NCI-H1092 (cell line): ENCODE measurements at regions not wholly inside any gene's neighbourhood (a gene's known extent, or its start where the extent isn't known, plus 50 kb on each side); places are given as distances from the start of the nearest gene placed in this dataset.
"Not testable (repeated sequence)": the region's sequence is repeated elsewhere in the genome, so short reads cannot be mapped to it uniquely, and the experiment has no call there.

Experiments
- DNase-seq: peaks from one replicate; lab custom pipeline; 2025; lab: John Stamatoyannopoulos, UW

- peak; percentile 17 for DNase-seq
Observed at GRCh38 chr15:94844538-94845389, 613.4 kb downstream of the MCTP2 start.

- DNase-seq, result no peak
Observed at GRCh38 chr15:94845390-94845716, 614.0 kb downstream of the MCTP2 start.

GRCh38 chr15:94847325-94847724 is 616.0 kb downstream of the MCTP2 start:
- DNase-seq, result no peak

- no peak for DNase-seq
Observed at GRCh38 chr15:94848054-94848453, 616.7 kb downstream of the MCTP2 start.

- no peak for DNase-seq
Observed at GRCh38 chr15:94855018-94855408, 623.7 kb downstream of the MCTP2 start.

DNA sequence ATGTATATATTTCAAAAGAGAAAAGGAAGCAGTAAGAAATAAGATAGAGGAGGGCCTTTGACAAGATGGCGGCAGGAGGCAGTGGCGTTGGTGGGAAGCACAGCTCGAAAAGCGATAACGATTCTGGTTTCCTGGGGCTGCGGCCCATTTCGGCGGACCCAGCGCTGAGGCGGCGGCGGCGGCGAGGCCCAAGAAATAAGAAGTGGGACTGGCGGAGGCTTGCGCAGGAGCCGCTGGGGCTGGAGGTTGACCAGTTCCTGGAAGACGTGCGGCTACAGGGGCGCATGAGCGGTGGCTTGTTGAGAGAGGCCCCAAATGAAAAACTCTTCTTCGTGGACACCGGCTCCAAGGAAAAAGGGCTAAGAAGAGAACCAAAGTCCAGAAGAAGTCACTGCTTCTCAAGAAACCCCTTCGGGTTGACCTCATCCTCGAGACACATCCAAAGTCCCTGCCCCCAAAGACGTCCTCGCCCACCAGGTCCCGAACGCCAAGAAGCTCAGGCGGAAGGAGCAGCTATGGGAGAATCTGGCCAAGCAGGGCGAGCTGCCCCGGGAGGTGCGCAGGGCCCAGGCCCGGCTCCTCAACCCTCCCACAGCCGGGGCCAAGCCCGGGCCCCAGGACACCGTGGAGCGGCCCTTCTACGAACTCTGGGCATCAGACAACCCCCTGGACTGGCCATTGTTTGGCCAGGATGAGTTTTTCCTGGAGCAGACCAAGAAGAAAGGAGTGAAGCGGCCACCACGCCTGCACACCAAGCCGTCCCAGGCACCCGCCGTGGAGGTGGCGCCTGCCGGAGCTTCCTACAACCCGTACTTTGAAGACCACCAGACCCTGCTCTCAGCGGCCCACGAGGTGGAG is 624.3 kb downstream of the MCTP2 start:
- DNase-seq, result no peak

DNA sequence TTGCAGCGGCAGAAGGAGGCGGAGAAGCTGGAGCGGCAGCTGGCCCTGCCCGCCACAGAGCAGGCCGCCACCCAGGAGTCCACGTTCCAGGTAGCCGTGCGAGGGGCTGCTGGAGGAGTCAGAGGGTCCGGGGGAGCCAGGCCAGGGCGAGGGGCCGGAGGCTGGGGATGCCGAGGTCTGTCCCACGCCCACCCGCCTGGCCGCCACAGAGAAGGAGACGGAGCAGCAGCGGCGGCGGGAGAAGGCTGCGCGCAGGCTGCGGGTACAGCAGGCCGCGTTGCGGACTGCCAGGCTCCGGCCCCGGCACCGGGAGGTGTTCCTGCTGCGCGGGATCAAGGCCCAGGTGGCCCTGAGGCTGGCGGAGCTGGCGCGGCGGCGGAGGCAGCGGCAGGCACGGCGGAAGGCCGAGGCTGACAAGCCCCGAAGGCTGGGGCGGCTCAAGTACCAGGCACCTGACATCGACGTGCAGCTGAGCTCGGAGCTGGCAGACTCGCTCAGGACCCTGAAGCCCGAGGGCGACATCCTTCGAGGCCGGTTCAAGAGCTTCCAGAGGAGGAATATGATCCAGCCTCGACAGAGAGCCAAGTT is 625.0 kb downstream of the MCTP2 start:
- no peak for DNase-seq

- DNase-seq, result no peak
Observed at GRCh38 chr15:94857466-94857865, 626.1 kb downstream of the MCTP2 start.

- no peak for DNase-seq
Observed at GRCh38 chr15:94858011-94858410, 626.6 kb downstream of the MCTP2 start.

- DNase-seq, result no peak
Observed at GRCh38 chr15:94858449-94858848, 627.1 kb downstream of the MCTP2 start.

GRCh38 chr15:94858920-94859319 is 627.6 kb downstream of the MCTP2 start:
- DNase-seq, result no peak

GRCh38 chr15:94864600-94864999 is 633.2 kb downstream of the MCTP2 start:
- no peak for DNase-seq

GRCh38 chr15:94868265-94868664 is 636.9 kb downstream of the MCTP2 start:
- DNase-seq, result not testable (repeated sequence)

GRCh38 chr15:94875550-94875949 is 644.2 kb downstream of the MCTP2 start:
- DNase-seq, result no peak

- no peak for DNase-seq
Observed at GRCh38 chr15:94877833-94878232, 646.5 kb downstream of the MCTP2 start.

DNA sequence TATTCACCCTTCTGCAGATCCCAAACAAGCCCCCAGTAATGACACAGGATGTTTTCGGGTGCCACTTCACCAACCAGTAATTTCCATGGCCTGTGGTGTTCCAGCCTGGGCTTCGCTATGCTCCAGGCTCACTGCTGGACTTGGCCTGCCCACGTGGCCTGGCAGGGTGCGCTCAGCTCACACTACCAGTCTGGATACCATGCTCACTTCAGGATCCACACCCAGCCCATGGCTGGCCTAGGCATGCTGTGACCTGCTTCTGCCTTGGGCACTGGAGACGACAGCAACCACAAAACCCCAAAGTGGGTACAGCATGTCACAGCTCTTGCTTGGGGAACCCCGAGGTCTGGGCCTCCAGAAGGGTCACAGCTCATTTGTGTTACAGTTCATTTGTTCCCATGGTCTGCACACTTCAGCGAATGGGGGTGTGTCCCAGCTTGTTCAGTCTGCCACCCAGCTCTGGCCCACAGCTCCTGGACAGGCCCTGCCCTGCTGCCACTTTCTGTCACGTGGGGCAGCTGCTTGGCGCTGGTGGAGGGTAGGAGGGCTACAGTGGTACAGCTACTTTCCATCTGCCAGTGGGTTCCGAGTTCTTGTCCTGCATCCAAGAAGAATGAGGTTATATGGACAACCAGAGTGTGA is 650.8 kb downstream of the MCTP2 start:
- no peak for DNase-seq

GRCh38 chr15:94887391-94887790 is 656.0 kb downstream of the MCTP2 start:
- no peak for DNase-seq

DNA sequence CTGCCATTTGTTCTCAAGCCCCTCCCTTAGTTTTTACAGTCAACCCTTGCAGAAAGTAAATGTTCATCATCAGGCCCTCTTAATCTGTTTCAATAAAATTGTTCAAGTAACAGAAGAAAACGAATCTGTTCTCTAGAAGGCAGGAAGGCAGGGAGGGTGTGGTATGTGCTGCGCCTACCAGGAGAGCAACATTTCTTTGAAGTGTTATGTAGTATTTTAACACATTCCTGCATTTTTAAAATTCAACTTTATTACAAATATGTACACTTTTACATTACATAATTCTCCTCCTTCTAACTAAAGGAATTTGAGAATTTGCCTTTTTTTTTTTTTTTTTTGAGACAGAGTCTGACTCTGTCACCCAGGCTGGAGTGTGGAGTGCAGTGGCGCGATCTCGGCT is 657.8 kb downstream of the MCTP2 start:
- DNase-seq, result no peak

DNA sequence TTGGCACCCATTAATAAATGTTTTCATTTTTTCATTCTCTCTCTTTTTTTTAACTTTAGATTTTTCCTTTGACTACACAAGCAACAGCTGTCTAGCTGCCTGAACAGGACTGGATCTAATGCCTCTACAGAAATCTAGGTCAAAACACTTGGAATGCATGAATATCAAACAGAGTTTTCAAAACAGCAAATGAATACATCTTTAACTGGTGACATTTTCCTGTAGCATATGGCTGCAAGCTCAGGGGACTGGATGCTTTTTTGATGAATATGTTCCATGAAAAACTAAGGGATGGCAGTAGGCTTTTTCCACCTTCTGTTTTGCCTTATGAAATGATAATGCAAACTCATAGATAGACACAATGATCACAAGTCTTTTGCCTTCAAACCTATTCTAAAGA is 661.7 kb downstream of the MCTP2 start:
- no peak for DNase-seq

GRCh38 chr15:94894056-94894455 is 662.7 kb downstream of the MCTP2 start:
- no peak for DNase-seq

DNA sequence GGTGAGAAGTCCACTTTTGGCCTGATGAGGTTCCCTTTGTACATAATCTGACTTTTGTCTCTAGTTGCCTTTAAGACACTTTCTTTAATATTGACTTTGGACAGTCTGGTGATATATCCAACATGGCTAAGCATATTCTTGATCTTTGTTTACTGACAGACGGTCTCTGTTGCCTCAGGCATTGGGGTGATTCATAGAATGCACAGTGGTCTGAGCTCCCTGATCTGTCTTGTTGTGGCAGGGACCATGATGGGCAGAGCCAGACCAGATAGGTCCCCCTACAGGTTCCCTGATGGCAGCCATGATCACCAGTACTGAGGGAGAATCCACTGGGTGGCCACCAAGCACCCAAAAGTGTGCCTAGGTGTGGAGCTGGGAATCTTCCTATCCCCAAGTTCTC is 678.1 kb downstream of the MCTP2 start:
- DNase-seq, result no peak

DNA sequence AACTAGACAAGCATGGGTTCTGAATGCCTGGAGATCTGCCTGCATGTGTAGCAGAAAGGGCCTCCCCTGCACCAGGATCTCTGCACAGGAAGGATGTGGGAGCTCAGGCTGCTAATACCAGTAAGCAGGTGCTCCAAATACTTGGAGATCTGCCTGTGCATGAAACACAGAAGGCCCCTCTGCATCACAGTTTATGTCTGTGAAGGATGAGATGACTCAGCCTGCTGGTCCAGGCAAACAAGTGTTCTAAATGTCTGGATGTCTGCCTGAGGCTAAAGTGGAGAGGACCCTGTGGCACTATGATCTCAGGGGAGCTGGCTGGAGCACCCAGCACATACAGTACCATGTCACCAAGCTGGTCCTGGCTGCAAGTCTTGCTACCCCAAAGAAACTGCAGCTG is 678.8 kb downstream of the MCTP2 start:
- DNase-seq, result no peak
